GM21529 (cell line): ENCODE measurements at regions not wholly inside any gene's neighbourhood (a gene's known extent, or its start where the extent isn't known, plus 50 kb on each side); places are given as distances from the start of the nearest gene placed in this dataset.
"Not testable (repeated sequence)": the region's sequence is repeated elsewhere in the genome, so short reads cannot be mapped to it uniquely, and the experiment has no call there.

Source experiments
- ATAC-seq: cut with Tn5 transposase; IDR thresholded peaks from one replicate; pipeline ENCODE4 v1.9.1; 2021; ENCODE audit not compliant: unreplicated experiment

DNA sequence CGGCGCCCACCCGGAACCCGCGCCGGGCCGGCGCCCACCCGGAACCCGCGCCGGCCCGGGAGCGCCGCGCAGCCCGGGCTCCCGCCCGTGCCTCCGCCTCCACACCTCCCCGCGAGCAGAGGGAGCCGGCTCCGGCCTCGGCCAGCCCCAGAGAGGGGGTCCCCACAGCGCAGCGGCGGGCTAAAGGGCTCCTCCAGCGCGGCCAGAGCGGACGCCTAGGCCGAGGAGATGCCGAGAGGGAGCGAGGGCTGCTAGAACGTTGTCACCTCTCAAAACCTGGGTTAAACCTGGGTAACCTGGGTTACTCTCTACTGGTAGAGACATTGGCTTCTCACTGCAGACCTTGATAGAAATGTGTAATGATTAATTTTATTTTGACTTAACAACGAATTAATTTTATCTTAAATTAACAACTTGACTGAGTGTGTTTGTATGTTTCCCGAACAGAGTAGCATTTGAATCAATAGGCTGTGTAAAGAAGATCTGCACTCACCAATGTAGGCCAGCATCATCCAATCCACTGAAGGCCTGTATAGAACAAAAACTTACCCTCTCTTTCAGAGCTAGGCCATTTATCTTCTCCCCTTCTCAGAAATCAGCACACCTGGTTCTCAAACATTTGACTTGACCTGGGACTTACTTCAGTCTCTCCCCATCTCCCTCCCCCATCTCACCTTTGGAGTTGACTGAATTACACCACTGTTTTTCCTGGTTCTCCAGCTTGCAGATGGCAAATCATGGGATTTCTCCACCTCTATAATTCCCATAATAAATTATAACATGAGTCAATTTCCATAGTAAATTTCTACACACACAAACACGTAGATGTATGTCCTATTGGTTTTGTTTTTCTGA is 242.7 kb downstream of the ASXL3 start:
- ATAC-seq: no peak

DNA sequence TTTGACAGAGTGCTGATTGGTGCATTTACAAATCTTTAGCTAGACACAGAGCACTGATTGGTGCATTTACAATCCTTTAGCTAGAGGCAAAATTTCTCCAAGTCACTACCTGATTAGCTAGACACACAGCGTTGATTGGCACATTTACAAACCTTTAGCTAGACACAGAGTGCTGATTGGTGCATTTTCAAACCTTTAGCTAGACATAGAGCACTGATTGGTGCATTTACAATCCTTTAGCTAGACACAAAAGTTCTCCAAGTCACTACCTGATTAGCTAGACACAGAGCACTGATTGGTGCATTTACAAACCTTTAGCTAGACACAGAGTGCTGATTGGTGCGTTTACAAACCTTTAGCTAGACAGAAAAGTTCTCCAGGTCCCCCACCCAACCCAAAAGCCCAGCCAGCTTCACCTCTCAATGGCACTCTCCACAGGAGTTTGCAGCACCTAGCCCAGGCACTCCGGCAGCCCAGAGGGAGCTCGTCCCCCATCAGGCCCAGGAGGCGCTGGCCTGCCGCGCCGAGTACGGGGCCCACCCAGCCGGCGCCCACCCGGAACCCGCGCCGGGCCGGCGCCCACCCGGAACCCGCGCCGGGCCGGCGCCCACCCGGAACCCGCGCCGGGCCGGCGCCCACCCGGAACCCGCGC is 241.8 kb downstream of the ASXL3 start:
- not testable (repeated sequence) for ATAC-seq

DNA sequence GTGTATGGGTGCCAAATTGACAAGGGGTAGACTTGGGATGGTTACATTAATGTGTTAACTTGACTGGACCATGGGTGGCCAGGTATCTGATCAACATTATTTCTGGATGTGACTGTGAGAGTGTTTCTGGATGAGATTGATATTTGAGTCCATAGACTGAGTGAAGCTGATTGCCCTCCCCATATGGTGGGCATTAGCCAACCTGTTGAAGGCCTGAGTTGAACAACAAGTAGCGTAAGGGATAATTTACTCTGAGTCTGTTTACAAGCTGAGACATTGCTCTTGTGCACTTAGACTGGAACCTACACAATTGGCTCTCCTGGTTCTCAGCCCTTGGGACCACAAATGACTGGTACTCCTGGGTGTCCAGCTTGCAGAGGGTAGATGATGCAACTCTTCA is 240.1 kb downstream of the ASXL3 start:
- ATAC-seq: no peak

DNA sequence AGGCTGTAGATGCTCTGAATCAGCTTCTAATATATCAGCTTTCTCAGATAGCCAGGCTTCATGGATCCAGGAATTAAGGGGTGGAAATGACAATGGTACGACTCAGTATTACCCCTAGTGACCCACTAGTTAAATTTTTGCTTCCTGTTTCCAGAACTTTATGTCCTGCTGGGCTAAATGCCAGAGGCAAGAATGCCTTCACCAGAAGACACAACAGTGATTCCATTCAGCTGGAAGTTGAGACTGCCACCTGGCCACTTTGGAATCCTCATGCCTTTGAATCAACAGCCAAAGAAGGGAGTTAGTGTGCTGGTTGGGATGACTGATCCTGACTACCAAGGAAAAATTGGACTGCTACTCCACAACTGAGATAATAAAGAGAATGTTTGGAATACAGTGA is 239.1 kb downstream of the ASXL3 start:
- no peak for ATAC-seq

DNA sequence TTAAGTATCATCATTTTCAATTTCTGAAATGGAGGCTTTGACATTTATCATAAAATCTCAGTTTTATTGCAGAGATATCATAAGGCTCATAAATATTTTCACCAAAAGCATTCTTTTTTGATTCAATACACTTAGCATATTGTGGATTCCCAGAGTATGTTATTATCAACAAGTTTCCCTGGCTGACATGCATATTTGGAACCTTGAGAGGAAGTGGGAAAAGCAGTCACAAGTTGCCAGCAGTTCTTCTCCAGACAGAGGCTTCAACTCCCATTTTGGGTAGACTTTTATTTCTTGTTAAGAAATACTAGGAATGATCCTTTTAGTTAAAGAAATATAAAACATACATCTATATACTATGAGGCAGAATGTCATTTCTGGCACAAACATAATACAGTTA is 236.5 kb downstream of the ASXL3 start:
- no peak for ATAC-seq

DNA sequence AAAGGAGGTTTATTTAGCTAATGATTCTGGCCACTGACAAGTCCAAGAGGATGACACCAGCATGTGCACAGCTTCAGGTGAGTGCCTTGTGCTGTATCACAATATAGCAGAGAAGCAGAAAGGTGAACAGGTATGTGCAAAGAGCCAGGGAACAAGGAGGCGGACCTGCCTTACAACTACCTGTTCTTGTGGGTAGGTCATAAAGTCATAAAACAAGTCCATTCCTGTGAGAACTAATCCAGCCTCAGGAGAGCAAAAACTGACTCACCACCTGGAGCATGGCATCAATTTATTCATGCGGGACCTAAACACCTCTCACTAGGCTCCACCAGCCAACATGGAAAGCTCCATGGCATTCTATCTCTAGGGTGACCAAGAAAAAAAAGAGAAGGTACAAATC is 234.2 kb downstream of the ASXL3 start:
- no peak for ATAC-seq

DNA sequence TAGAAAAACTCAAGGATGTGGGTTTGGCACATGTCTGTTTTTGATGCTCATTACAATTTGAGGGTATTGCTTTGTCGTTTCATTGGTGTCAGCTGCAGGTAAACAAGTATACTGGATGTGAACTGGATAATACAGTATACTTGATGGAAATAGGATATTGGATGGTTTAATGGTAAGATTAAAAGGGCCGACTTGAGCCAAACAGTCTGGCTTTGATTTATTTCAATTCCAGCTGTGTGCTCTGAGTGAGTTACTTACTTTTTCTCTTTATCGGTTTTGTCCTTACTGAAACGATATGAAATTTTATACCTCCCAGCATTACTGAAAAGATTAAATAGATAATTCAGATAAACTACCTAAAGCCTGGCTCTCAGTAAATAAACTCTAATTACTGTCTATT is 227.6 kb downstream of the ASXL3 start:
- no peak for ATAC-seq

DNA sequence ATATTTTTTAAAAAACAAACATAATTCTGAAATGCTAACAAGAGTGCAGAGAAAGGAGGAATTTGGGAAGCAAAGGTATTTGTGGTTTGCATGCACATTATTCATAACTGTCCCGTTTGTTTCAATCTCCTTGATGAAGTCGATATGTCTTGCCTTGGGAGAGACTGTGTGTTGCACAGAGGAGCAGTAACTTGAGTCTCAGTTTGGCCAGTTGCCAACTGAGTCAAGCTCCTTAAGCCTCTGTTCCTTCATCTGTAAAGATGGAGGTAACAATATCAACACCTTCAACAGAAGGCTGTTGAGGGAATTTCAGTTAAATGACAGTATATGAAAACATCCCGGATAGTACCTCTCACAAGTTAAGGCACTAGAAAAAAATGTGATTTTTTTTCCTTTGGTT is 226.2 kb downstream of the ASXL3 start:
- ATAC-seq: no peak

DNA sequence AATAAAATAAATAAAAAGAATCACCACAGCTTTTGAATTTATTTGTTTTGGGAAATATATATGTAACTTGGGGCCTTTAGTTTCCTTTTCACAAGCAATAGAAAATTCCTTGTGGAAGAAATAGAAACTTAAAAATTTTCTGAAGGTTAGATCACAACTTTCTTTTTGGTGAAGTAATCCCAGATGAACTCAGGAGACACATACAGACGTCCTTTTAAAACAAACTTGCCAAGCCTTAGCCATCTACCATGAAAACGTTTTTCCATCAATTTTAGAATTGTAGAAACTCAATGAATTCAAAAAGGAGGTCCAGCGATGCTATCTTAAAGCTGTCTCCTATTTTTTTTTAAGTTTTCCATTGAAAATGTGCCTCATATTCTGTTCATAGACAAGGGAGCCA is 225.6 kb downstream of the ASXL3 start:
- ATAC-seq: no peak

DNA sequence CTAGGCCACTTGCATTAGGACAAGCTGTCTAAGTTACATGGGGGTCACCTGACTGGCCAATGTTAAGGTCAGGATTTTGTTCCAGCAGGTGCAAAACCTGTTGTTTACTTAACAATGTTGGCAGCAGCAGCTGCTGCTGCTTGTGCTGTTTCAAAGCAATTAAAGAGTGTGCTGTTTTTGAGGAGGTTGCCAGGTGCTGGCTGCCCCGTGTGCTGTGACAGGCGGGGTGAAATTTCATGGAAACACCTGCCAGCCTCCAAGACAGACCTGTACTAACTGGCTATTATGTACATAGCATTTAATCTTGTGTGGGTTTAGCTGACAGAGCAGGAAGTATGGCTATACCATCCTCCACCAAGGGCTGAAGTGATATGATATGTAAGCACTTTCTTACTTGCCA is 224.9 kb downstream of the ASXL3 start:
- ATAC-seq: no peak
